HCEC 1CT (cell line): ENCODE measurements at regions not wholly inside any gene's neighbourhood (a gene's known extent, or its start where the extent isn't known, plus 50 kb on each side); places are given as distances from the start of the nearest gene placed in this dataset.
"Not testable (repeated sequence)": the region's sequence is repeated elsewhere in the genome, so short reads cannot be mapped to it uniquely, and the experiment has no call there.

Experiments
- DNase-seq: peaks from one replicate; pipeline ENCODE4 v3.0.0-alpha.2; 2017

- DNase-seq: peak; percentile 54
These were observed 145.3 kb upstream of the ECI2 start for GRCh38 chr6:4280707-4281106.

- no peak for DNase-seq
These were observed 144.7 kb upstream of the ECI2 start for GRCh38 chr6:4280031-4280430.

- DNase-seq: no peak
These were observed 139.2 kb upstream of the ECI2 start for GRCh38 chr6:4274382-4275082.

- no peak for DNase-seq
These were observed 137.6 kb upstream of the ECI2 start for GRCh38 chr6:4272996-4273395.

- no peak for DNase-seq
These were observed 136.5 kb upstream of the ECI2 start for GRCh38 chr6:4271761-4272470.

- peak; percentile 2 for DNase-seq
These were observed 135.4 kb upstream of the ECI2 start for GRCh38 chr6:4270776-4271175.

- no peak for DNase-seq
These were observed 134.6 kb upstream of the ECI2 start for GRCh38 chr6:4270001-4270400.

GRCh38 chr6:4268171-4268570, 132.8 kb upstream of the ECI2 start:
- DNase-seq: peak; percentile 6

GRCh38 chr6:4265740-4266139, 130.4 kb upstream of the ECI2 start:
- DNase-seq: no peak

- DNase-seq: no peak
These were observed 129.2 kb upstream of the ECI2 start for GRCh38 chr6:4264601-4265000.

- no peak for DNase-seq
These were observed 128.7 kb upstream of the ECI2 start for GRCh38 chr6:4264081-4264480.

- DNase-seq: no peak
These were observed 127.2 kb upstream of the ECI2 start for GRCh38 chr6:4262526-4262925.

GRCh38 chr6:4259391-4259790, 124.0 kb upstream of the ECI2 start:
- DNase-seq: no peak

- DNase-seq: no peak
These were observed 123.4 kb upstream of the ECI2 start for GRCh38 chr6:4258733-4259132.

GRCh38 chr6:4256969-4257368, 121.6 kb upstream of the ECI2 start:
- no peak for DNase-seq

GRCh38 chr6:4253604-4254231, 118.3 kb upstream of the ECI2 start:
- DNase-seq: peak; percentile 58

GRCh38 chr6:4252445-4252844, 117.1 kb upstream of the ECI2 start:
- DNase-seq: not testable (repeated sequence)

- DNase-seq: no peak
These were observed 115.3 kb upstream of the ECI2 start for GRCh38 chr6:4250645-4251044.

- DNase-seq: not testable (repeated sequence)
These were observed 108.5 kb upstream of the ECI2 start for GRCh38 chr6:4243832-4244231.

GRCh38 chr6:4243237-4243636, 107.9 kb upstream of the ECI2 start:
- DNase-seq: no peak

- DNase-seq: no peak
These were observed 107.2 kb upstream of the ECI2 start for GRCh38 chr6:4242601-4243000.

GRCh38 chr6:4240148-4240547, 104.8 kb upstream of the ECI2 start:
- no peak for DNase-seq

GRCh38 chr6:4225161-4225872, 89.9 kb upstream of the ECI2 start:
- no peak for DNase-seq
